ENCODE measurements at regions not wholly inside any gene's neighbourhood (a gene's known extent, or its start where the extent isn't known, plus 50 kb on each side); places are given as distances from the start of the nearest gene placed in this dataset.

DNA sequence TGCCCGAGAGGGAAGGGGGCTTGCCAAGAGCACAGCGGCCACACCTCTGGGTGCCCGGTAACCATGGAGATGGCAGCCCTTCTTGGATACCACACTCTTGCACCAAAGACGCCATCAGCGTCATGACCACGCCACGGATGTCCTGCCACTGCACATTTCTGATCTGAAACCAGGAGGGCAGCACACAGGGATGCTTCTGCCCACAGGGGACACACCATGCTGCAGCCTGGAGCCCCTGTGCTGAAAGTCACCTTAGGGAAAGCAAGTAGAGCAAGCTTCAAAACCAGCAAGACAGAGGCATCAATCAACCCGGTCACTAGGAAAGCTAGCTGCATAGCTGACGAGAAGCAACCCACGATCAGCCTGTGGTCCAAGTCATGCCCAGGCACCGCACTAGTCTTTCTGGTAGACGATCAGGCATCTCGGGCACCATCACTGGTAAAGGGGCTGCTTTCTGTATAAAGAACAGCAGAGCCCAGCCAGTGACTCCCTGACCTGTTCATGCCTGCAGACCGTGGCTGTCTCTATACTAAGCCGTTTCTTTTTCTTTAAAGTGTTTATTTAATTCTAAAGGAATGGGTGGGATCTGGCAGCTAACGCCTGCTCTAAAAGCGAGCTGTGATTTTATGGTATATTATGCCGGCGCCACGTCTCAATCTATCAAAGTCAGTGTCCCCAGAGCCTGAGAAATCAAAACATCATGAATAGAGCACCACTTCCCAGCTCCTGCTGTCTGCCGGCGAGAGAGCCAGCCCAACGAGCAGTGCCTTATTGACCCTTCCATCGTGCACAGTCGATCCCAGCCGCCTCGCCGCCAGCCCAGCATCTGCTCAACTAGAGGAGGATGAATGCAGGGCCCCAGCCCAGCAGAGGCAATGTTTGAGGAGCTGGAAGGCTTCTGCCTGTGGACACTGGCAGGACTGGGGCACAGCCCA, 244.7 kb downstream of the RBFOX3 start:
- DNase-seq, result no peak

DNA sequence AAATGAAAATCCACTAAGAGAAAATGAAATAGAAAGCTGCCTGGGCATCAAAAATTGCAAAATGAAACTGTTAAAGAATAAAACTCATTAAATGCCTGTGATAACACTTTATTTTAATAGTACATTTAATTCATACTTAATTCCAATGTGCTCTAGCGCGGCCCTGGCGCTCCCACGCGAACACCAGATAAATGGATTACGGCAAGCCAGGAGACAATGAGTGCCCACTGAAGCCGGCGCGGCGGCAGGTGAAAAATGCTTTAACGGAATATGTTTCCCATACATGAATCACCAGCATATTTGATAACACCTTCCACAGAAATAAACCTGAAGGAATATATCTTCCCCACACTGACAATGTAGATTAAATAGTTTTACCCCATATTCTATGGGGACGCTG, 245.5 kb downstream of the RBFOX3 start:
- no peak for DNase-seq

DNA sequence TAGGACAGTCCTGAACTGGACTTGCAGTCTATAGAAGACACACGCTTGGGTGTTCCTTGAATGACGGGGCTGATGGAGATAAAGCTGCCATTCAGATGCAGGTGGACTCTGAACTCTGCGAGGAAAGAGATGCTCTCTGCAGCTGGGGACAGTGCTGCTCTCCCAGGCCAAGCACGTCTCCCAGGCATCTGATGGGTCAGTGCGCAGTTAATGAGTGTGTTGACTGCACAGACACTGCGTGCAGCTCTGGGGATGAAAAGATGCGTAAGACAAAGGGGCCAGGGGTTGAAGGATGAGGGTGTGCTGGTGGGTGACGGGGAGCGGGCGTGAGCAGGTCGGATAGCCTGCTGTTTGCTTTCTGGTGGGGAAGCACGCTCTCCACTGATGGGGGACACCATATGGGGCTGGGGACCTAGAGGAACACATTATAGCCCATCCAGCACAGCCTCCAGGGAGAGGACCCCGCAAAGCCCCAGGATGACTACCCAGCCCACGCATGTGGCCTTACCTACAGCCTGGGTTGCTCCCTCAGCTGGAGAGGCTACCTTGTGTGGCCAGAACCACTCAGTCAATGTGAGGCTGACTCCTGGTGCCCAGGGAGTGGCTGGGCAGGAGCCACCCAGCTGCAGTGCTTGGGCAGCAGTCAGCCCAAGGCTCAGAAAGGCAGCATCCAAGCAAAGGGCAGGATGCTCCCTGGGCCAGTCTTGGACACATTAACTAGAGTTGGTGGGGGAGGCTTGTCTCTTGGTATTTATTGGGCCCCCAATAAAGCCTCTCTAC, 246.3 kb downstream of the RBFOX3 start:
- no peak for DNase-seq

DNA sequence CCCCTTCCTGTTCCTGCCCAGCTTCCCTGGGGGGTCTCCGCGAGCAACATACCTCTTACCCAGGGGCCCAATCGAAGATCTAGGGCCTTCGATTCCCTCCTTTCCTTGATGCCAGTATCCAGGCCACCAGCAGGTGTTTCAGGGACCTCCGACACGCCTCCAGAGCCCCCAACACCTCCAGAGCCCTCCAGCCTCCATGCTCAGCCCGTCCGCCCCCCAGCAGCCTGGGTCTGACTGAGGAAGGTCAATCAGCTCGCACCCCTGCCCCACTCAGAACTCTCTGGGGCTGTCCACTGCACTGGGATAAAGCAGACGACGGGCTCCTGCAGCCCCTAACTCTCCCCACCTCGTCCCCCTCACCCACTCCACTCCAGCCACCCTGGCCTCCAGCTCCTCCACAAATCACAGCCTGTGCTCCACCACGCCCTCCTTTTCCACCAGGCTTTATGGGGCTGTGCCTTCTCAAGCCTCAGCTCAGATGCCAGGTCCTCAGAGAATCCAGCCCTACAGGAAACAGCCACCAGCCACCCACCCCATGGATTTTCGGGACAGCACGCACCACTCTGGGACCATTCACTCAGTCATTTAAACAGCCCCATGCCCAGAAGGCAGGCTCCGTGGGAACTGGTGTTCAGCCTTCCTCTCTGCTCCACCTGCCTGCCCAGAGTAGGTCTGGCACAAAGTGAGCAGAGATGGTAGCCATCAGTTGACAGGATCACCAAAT, 247.1 kb downstream of the RBFOX3 start:
- no peak for DNase-seq

DNA sequence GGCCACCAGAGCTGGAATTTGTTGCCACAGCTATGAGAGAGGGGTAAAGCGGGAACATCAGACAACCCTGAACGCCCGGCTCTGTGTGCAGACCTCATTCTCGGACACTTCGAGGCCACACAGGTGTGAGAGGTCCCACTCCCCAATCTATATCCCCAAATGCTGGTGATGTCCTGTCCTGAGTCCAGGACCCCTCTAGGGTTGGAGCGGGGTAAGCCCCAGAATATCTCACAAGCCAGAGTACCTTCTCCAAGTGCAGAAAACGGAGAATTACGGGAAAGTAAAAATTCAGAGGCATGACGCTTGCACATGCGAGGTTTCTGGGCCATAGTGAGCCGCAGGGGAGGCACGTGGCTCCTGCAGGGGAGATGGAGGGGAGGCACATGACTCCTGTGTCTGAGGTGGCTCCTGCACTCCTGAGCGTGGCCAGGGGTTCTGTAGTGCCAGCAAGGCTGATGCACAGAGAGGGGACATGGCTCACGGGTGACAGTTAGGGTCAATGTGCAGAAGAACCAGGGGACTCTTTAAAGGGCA, 248.0 kb downstream of the RBFOX3 start:
- no peak for DNase-seq

- DNase-seq, result no peak
These were observed 248.7 kb downstream of the RBFOX3 start for GRCh38 chr17:79361873-79362771.

- no peak for DNase-seq
These were observed 249.6 kb downstream of the RBFOX3 start for GRCh38 chr17:79361221-79361734.

DNA sequence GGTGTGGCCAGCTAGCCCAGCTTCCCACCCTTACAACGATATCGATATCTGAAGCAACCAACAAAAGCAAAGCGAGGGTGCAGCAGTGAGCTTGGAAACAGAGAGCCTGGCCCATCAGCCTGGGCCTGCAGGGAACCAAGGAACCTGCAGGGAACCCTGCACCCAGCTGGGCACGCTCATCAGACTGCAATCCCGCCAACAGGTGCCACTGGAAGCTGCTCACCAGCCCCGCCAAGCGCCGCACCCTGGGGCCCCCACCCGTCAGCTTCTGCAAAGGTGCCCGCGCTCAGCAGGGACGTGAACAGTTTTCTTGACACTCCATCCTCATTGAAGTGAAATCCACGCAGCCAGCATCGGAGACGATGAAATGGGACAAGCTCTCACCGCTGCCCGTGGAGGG, 250.7 kb downstream of the RBFOX3 start:
- DNase-seq, result no peak

- no peak for DNase-seq
These were observed 253.9 kb downstream of the RBFOX3 start for GRCh38 chr17:79356839-79357447.

- no peak for DNase-seq
These were observed 255.7 kb downstream of the RBFOX3 start for GRCh38 chr17:79355165-79355564.

GRCh38 chr17:79354173-79354820, 256.6 kb downstream of the RBFOX3 start:
- no peak for DNase-seq

- no peak for DNase-seq
These were observed 257.3 kb downstream of the RBFOX3 start for GRCh38 chr17:79353548-79353947.

DNA sequence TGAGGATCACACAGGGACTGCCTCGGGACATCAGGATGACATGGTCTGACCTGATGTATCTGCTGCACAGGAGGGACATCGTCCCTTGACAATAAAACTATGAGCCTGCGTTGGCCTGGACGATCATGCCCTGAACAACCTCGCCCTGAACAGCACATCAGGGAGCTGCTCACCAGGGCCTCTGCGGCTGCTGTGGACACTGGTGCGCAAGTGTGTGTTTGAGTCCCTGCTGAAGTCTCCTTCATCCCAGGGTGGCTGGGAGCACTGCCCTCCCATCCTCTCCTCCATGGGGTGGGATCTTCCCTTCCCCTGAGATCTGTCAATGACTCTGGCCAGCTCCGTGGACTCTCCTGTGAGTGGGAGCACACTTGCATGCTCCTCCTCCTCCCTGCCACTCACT, 257.8 kb downstream of the RBFOX3 start:
- no peak for DNase-seq

- no peak for DNase-seq
These were observed 260.3 kb downstream of the RBFOX3 start for GRCh38 chr17:79350533-79350932.

GRCh38 chr17:79349506-79350400, 261.1 kb downstream of the RBFOX3 start:
- no peak for DNase-seq

GRCh38 chr17:79342376-79342775, 267.8 kb downstream of the ENGASE start:
- DNase-seq, result no peak

DNA sequence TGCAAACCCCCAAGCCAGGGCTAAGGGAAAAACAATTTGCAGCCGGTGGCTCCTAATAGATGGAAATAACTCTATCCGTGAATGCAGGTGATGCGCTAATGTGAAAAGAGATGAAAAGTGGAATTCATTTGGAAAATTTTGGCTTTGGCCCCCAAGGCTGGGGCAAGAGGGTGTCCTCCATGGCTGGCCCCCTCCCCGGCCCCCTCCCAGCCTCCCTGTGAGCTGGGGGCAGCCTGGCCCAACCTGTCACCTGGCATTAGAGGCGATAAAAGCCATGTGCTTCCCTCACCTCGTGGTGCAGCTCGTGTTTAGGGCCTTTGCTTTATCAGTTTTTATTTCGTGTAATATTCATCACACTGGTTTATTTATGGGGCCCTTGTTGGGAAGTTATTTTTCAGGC, 267.2 kb downstream of the ENGASE start:
- DNase-seq, result no peak

GRCh38 chr17:79341222-79341780, 266.7 kb downstream of the ENGASE start:
- no peak for DNase-seq
